Uterus (tissue), 2 donors: ENCODE measurements at regions not wholly inside any gene's neighbourhood (a gene's known extent, or its start where the extent isn't known, plus 50 kb on each side); places are given as distances from the start of the nearest gene placed in this dataset.

Experiments
- POLR2A ChIP-seq, 2 donors: fragments of 450-650 bp; IDR thresholded peaks; one replicate each; pipeline ENCODE4 v1.6.1; 2016; ENCODE audit warnings: antibody characterized with exemption in 2 of 2, mild to moderate bottlenecking in 1 of 2, moderate library complexity in 1 of 2
- TF ChIP-seq, protein P1 (sequence below), 4 experiments: fragments of 200-600 bp in 2 of 4; fragments of 450-650 bp in 2 of 4; sonication (generic) in 2 of 4; IDR thresholded peaks; one replicate each; pipeline ENCODE4 v1.5.1; 2016 to 2019; ENCODE audit warnings: antibody characterized with exemption in 4 of 4, mild to moderate bottlenecking in 2 of 4, moderate library complexity in 1 of 4

DNA sequence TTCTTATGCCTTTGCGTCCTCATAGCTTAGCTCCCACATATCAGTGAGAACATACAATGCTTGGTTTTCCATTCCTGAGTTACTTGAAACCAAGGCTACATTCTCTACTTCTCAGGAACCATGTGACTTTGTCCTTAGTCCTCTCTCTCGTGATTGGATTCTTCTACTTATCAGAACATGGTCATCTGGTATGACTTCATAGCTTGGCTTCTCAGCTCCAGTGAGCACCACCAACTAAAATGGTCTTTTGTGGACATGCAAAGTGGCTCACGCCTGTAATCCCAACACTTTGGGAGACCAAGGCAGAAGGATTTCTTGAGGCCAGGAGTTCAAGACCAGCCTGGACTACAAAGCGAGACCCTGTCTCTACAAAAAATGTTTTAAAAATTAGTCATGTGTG lies 81.2 kb upstream of the NIPBL start:
- TF ChIP-seq, protein P1, sequence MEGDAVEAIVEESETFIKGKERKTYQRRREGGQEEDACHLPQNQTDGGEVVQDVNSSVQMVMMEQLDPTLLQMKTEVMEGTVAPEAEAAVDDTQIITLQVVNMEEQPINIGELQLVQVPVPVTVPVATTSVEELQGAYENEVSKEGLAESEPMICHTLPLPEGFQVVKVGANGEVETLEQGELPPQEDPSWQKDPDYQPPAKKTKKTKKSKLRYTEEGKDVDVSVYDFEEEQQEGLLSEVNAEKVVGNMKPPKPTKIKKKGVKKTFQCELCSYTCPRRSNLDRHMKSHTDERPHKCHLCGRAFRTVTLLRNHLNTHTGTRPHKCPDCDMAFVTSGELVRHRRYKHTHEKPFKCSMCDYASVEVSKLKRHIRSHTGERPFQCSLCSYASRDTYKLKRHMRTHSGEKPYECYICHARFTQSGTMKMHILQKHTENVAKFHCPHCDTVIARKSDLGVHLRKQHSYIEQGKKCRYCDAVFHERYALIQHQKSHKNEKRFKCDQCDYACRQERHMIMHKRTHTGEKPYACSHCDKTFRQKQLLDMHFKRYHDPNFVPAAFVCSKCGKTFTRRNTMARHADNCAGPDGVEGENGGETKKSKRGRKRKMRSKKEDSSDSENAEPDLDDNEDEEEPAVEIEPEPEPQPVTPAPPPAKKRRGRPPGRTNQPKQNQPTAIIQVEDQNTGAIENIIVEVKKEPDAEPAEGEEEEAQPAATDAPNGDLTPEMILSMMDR (IDR thresholded peaks at IDR 0.05): no peak
- TF ChIP-seq POLR2A (IDR thresholded peaks at IDR 0.05): no peak
